Right renal pelvis (tissue), 4 donors: ENCODE measurements at regions not wholly inside any gene's neighbourhood (a gene's known extent, or its start where the extent isn't known, plus 50 kb on each side); places are given as distances from the start of the nearest gene placed in this dataset.

Experiments used
- DNase-seq, 4 donors: peaks; one replicate each; pipeline ENCODE4 v3.0.0-alpha.2; 2013; ENCODE audit warnings: low read depth in 4 of 4, low spot score in 3 of 4, missing footprints in 1 of 4

DNA sequence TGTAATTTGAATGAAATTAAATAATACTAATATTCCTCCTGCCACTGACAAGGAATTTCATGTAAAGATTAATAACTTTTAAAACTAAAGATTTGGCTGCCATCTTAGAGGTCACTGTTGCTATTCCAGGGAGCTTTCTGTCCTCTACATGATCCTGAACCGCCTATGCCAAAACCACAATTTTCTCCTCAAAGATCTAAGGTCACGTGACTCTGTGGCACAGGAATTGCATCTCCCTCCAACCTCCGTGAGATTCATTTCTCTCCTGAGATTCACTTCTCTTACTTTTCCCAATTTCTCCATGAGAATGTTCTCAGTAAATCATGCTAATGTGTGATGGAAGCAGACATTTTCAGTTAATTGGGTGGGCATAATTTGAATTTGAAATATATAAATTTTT is 379.6 kb upstream of the TSHZ2 start:
- DNase-seq, result no peak

DNA sequence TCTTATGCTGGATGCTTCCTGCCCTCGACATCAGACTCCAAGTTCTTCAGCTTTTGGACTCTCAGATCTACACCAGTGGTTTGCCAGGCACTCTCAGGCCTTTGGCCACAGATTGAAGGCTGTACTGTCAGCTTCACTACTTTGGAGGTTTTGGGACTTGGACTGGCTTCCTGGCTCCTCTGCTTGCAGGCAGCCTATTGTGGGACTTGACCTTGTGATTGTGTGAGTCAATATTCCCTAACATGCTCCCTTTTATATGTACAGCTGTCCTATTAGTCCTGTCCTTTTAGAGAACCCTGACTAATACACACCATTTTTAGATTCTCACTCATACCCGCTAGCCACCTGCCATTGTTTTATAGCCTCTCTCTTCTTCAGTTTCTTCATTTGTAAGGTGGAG is 382.1 kb upstream of the TSHZ2 start:
- no peak for DNase-seq

DNA sequence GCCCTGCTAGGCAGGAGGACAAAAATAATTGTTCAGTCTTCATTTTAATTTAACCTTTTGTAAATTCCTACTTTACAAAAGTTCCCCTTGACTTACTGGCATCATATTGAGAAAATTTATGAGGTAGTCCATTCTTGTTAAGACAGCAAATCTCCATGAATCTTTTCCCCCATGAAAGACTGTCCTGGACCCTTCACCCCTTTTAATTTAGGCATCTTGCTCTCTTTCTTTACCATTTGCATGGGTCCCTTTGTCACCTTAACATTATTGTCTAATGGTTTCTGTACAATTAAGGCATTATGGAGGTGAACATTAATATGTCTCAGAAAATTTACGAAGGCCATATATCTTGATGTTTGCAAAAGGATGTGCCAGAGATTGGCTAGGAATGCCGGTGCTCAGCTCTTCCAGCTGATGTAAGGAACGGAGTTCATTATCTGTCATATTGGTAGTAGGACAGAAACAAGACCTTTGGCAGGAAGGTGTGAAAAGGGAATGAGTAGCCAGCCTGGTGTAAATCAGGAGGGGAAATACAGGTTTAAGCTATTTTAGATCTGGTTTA is 382.8 kb upstream of the TSHZ2 start:
- DNase-seq, result no peak

DNA sequence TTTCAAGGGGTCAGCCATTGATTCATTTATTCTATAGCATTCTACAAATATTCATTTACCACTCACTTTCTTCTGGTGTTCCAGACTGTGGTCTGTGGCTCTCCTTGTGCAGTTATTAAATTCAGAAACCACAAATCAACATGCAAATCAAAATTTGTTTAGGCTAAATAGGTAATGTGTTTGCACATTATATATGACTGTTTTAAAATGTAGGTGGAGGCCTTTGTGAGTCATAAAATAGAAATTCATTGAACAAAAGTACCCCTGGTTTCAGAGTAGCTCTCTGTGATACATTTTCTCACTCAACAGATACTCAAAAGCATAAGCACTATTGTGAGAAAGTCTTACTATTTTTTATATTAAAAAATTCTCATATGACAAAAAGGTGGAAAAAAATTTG is 385.5 kb upstream of the TSHZ2 start:
- DNase-seq, result no peak

DNA sequence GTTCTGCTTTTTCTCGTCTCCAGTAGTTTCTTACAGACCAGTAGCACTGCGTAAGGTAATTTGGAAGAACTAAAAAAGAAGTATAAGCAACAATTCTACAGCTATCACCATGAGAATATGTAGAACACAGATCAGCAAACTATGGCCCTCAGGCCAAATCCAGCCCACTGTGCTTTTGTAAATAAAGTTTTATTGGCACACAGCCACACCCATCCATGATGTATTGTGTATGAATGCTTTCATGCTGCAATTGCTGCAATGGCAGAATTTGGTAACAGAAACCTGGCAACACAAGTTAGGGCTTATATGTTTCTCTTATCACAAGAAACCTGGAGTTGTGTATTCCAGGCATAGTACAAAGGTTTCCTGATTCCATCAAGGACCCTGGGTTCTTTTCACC is 386.8 kb upstream of the TSHZ2 start:
- no peak for DNase-seq

DNA sequence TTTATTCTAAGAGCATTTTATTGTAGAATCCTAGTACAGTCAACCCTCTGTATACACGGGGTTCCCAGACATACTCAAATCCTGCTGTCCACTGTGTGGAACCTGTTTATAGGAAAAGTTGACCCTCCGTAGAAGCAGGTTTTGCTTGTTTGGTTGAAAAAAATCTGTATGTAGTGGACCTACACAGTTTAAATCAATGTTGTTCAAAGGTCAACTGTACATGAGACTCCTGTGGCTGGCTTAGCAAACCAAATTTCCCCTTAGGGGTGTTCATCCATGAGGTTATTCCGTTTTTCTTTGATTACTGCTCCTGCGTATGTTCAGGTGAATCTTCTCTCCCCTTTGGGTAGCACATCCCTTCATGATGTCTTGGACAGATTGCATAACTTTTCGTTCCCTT is 387.0 kb upstream of the ZFP64 start:
- no peak for DNase-seq

DNA sequence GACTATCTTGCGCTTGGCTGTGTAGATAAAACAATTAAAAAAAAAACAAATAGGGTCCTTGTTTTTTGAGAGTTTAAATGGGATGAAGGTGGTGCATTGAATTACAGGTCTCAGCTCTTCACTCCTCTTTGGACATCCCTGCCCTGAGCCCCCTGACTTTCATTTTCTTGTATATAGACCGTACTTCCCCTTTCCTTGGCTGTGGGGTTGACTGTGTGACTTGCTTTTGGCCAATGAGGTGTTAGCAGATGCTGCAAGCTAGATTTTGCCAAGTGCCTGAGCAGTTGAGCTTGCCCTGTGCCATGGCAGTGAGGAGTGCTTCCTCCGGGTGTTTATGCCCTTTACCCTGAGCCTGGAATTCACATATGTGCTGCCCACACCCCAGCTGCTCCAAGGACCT is 386.1 kb upstream of the ZFP64 start:
- DNase-seq, result no peak

DNA sequence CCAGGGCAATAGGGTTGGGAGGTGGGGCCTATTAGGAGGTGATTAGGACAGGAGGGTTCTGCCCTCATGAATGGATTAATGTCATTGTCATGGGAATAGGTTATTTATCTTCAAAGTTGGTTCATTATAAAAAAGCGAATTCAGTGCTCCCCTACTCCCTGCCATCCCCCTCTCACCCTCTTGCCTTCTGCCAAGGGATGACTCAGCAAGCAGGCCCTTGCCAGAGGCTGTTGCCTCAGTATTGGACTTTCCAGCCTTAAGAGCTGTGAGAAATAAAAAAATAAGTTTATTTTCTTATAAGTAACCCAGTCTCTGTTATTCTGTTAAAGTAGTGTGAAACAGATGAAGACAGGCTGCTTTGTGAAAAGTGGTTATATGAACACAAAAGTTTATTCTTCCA is 381.1 kb upstream of the ZFP64 start:
- no peak for DNase-seq

DNA sequence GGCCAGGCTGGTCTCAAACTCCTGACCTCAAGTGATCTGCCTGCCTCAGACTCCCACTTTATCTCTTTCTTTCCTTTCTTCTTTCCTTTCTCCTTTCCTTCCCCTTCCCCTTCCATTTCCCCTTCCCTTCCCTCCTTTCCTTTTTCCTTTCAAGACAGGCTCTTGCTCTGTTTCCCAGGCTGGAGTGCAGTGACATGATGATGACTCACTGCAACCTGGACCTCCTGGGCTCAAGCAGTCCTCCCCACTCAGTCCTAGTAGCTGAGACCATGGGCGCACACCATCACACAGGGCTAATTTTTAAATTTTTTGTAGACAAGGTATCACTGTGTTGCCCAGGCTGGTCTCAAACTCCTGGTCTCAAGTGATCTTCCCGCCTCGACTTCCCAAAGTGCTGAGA is 377.6 kb upstream of the ZFP64 start:
- no peak for DNase-seq

DNA sequence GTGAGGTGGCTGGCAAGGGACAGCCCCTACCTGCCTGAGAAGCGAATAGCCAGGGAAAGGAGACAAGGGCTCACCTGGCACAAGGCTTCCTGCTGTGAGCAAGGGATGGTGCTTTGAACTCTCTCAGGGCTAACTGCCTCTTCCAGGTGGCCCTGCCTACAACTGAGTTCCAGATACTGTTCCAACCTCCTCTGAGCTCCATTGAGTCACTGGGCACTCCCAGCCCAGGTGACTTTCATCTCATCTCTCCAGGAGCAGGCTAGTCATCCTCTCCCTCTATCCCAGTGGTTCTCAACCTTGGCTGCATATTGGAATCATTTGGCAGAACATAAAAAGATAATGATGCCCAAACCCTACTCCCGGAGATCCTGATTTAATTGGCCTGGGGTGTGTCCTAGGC is 374.0 kb upstream of the ZFP64 start:
- no peak for DNase-seq

DNA sequence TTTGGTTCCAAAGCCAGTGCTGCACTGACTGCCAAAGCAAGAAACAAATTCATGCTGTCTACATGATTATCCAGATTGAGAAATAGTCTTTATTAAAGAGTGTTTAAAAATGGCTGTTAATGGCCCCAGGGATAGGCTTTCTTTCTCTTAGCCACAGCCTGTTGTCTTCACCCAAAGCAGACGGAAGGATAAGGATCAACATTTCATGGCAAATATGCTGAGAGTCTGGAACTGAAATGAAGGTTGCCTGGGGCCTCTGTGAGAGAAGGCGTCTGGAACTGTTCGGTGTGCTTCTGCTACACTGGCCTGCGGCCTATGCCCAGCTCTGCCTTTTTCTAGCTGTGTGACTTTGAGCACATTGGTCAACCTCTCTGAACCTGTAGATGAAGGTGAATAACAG is 373.0 kb upstream of the ZFP64 start:
- no peak for DNase-seq

DNA sequence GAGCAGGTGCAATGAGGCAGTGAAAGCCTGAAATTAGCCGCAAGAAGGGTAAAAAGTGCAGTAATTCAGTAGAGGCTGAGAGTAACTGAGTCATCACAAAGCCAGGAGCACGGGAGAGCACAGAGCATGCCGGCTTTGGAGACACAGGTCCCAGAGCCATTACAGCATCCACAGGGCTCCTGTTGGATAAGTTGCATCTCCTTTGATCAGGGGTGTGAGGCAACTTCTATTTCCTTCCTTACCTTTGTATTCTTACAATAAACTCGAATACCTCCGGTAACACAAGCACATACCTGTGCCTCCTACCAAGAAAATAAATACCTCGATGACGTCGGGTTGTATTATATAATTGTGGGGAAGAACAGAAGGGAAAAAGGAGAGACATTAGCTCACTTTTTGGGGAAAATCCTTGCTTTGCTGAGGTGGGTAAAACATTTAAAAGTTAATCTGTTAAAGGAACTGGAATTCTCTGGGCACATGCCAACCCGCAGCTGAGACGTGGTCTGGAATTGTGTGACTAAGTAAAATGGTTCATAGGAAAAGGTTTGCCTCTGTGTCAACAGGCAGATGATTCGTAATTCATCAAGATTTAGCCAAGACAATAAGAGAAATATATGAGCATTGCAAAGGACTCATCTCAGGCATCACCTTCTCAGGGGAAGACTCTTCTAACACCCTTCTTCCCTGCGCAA is 360.7 kb upstream of the ZFP64 start:
- DNase-seq, result no peak

DNA sequence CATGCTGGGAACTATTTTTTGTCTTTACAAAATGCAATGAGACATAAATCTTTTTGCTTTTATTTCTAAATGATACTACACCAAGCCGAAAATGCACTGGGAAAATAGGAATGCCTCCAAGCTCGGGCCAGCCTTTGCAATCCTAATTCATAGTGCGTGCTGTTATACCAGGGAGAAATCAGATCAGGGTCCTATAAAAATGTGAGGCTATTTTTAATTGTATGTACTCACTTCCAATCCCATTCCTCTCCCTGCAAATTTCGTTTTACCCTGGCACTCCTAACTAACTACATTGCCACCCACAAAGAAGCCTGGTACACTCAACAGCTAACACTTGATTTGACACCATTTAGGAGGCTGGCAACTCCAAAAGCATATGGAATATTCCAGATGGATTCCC is 350.6 kb upstream of the ZFP64 start:
- DNase-seq, result no peak

DNA sequence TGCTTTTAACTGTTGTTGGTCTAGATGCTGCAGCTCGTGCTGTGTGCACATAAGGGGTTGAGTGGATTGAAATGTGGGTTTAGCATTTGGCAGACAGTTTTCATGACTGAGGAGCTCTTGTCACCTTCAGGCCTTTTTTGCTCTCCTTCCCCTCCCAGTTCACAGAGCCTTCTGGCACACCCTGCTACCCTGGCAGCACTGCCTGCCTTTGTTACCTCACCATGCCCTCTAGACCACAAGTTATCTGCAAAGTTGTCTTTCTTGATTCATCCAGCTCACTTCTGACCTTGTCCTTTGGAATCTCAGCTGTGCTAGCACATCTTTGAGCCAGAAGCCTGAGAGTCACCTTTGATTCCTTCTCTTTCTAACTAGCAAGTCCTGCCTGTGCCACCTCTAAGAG is 348.9 kb upstream of the ZFP64 start:
- DNase-seq, result no peak

DNA sequence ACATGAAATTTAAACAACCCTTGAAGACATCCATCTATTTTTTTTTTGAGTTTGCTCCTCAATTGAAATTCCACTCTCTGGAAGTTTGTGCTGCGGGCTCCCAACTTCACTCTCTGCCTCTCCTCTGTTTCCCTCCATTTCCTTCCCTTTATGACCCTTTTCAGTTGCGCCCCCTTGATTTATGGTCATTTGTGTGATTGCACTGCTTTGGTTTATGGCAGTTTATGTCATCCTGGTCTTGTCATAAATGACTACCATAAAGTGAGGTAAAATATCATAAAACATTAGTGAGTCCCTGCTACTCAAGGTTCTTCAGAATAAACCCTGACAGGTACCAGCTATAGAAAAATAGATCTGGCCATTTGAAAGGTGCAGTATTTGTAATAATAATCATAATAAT is 348.3 kb upstream of the ZFP64 start:
- DNase-seq, result no peak

DNA sequence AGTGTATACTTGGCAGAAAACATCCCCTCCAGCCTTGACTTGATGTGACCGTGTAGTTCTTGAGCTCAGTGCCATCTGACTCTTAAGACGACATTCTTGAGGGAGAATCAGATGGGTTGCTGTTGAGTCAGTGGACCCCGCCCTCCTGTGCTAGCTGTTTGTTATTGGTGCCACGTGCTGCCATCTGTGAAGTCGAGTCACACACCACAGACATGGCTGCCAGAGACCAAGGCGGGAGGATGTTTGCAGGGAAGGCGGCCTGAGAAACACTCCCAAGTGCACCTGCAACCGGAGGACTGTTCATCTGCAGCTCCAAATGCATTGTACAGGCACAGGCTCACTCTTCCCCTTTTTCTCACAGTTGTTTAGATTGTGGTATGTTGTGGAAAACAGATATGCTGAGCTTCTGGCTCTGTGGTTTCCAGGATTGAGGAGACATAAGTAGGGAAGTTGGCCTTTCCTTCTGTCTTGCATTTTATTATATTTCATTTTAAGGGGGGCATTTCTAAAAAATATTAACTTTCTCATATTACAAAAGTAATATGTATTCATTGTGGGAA is 345.3 kb upstream of the ZFP64 start:
- DNase-seq, result no peak

DNA sequence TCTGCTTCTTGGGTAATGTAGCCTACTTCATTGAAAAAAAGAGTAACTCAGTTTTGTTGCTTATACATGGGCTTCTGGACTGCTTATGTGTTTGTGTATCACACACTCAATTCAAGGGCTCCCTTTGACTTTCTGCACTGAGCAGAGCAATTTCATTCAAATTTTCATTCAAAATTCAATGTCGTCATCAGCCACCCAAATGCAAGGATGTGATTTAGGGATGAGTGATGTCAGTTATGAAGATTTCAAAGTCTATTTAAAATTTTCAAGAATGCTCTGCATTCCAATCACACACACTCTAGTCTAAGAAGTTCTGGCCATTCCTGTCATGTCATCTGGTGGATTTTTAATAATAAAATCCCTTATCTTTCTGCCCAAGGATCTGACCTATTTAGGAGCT is 344.5 kb upstream of the ZFP64 start:
- DNase-seq, result no peak

DNA sequence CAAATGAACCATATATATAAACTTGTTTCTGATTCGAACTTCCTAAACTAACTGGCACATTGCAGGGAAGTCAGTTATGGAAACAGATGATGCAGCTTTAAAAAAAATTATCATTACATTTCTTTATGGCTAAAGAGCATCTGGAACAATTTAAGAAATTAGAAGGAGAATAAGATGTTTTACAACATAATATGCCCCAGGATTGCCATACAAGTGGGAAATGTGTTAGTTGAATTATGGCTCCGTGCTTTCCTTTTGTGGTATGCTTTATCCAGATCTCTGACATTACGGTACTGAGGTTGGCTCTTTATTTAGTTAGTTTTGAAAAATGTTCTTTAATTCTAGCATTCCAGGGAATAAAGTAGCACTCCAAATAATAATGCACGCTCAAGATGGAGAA is 343.0 kb upstream of the ZFP64 start:
- DNase-seq, result no peak

DNA sequence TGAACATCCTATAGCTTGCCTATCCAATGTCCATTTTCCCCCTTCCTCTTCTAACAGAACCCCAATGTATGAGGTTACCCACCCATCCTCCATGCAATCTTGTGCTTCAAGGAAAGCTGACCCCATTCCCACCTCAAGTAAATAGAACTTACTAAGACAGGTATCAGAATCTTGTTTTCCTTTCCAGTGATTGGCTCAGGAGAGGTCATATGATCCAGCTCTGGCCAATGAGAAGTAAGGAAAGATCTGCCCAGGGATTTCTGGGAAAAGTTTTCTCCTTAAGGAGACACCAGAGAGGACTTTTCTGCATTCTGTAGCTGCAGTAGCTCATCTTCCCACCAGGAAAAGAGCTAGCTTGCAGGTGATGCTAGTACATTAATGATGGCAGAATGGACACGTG is 341.8 kb upstream of the ZFP64 start:
- DNase-seq, result no peak

DNA sequence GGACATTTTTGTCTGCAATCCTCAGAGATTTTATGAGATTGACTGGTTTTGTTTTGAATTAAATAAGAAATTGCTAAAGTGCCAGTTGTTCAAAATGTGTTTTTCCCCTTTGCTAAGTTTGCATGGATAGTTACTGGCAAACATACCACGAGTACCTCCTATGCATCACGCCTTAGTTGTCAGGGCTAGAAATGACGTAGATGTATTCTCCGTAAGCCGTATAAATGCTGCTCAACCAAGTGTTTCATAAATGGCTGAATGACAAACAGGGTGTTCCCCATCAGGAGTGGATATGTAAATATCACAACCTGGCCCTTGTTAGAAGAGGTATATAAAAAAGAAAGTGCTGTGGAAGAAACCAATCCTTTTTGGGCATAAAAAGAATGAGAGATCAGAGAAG is 341.1 kb upstream of the ZFP64 start:
- DNase-seq, result no peak

DNA sequence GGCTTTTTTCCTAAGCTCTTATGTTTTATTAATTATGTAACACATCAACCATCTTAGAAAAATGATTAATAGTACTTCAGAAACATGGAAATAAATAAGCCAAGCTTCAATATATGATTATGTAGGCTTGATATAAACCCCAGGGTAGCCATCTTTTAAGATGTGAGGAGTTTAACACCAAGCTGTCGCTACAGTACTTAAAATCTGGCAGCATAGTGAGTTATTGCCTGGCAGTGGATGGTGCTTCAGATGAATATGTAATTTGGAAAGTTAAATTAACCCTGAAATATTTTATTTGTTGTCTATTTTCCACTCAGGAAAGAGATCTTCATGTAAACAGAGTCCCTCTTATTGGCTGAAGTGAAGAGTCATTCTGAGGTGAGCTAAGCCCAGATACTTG is 339.0 kb upstream of the ZFP64 start:
- no peak for DNase-seq

DNA sequence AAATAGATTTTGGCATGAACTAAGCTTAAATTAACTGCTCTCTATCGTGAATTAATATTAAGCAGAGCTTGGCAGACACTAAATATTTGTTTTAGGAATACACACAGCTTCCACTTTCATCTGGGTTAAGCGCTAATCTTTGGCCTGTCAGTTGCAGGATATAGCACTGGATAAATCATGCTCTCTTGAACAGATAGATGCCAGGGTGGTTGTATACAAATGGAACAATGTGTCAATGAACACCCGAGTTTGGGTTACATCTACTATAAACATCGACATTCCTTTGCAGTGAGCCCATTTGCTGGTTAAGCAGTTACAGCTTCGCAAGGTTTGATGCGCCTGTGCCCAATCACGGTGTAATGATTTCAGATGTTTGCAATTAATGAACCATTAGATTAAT is 338.2 kb upstream of the ZFP64 start:
- no peak for DNase-seq

DNA sequence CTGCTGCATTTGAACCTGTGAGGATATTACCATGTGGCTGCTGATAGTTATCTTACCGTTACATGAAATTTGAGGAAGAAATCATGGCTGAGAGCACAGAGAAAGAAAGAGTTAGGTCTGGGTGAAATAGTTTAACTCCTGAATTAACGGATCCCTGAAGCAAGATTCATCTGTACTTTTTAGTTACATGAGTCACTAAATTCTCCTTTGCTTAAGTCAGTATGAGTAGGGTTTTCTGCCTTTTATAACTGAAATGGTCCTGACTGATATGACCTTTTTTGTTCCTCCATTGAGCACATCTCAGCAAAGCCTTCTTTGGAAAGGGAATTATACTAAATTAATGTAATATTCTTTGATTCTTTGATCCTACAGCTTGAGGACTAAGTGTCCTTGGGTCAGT is 333.3 kb upstream of the ZFP64 start:
- DNase-seq, result no peak
